ENCODE measurements at regions not wholly inside any gene's neighbourhood (a gene's known extent, or its start where the extent isn't known, plus 50 kb on each side); places are given as distances from the start of the nearest gene placed in this dataset.

DNA sequence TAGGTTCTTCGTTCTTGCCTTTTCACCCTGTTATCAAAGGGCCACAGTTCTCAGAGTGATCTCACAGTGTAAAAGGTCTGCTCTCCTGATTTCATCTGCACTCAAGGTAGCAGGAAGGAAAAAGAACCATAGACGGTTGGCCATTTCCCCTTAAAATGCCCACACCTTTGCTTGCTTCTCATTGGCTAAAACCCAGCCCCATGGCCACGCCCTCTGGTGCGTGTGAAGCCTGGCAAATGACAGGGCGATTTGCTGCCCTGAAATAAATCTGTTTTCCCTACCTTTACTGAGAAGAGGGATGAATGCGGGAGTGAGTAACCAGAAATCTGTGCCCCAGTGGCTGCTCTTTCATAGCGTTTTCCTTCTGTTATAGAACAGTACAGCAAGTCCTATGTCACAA, 269.3 kb downstream of the POU4F1 start:
- DNase-seq (ENCODE audit: low read depth, low spot score), result no peak

- no peak for DNase-seq (ENCODE audit: low read depth, low spot score)
Observed at GRCh38 chr13:78326633-78327032, 276.7 kb downstream of the POU4F1 start.

DNA sequence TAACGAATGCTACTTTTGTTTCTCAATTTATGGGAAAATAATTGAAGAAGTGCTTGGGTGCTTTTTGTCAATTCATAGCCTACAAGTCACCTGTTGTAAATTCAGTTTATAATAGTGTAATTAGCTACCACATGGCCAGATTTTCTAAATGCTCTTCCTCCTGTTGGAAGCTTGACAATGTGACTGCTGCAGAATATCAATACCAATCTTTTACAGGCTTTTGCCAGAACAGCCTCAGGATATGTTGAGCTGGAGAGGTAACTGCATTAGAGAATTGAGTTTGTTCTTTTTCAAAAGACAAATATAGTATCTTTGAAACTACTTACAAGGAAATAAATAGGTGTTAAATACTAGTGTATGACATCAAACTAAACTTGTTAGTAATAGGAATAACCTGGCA, 277.8 kb downstream of the POU4F1 start:
- no peak for DNase-seq (ENCODE audit: low read depth, low spot score)

- DNase-seq (ENCODE audit: low read depth, low spot score), result no peak
Observed at GRCh38 chr13:78323848-78324247, 279.5 kb downstream of the POU4F1 start.

- no peak for DNase-seq (ENCODE audit: low read depth, low spot score)
Observed at GRCh38 chr13:78323040-78323439, 280.3 kb downstream of the POU4F1 start.

GRCh38 chr13:78319101-78319627, 284.2 kb downstream of the POU4F1 start:
- no peak for DNase-seq (ENCODE audit: low read depth, low spot score)

DNA sequence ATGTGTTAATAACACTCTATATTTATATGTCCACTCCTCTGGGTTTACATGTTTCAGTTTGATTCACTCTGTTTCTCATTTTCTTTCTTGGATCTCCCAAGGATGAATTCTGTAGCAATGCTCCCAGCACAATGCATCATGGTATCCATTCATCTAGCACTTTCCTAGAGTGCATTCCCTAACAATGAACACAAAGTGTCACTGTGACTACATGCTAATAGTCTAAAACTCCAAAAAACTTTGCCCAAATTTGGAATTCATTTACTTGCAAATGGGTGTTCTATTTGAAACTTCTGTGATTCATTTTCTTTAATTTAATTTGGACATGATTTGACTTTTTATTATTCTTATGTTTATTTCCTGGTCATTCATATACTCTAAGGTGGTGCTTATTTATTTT, 286.3 kb downstream of the POU4F1 start:
- DNase-seq (ENCODE audit: low read depth, low spot score), result no peak

GRCh38 chr13:78309497-78310180, 293.7 kb downstream of the POU4F1 start:
- no peak for DNase-seq (ENCODE audit: low read depth, low spot score)

DNA sequence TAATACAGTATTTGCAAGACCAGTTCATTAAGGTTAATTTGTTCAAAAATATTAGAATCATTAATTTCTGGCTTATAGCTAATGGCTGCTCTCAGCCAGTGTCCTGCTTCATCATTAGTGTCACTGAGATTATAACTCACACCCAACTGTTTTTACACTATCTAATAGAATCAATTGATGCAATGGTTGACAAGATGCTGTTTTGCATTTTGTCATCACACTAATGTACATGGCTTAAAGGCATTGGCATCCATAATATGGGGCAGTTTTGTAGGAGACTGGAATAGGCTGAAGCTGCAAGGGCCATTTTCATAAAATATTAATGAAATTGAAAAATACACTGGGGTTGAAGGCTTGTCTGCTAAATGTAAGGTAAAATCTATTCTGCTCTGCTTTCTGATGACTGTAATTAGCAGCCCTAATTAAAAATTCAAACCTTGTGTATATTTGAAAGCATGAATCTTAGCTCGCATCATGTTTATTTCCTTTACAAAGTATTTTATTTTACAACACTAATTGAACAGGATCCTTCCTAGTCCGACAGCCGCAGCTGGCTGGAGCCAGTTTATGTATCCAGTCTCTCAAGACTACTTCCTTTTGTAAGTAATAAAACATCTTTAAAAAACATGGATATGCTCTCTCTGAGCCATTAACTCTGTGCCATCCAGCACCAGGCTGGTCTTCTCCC, 296.7 kb downstream of the POU4F1 start:
- no peak for DNase-seq (ENCODE audit: low read depth, low spot score)

DNA sequence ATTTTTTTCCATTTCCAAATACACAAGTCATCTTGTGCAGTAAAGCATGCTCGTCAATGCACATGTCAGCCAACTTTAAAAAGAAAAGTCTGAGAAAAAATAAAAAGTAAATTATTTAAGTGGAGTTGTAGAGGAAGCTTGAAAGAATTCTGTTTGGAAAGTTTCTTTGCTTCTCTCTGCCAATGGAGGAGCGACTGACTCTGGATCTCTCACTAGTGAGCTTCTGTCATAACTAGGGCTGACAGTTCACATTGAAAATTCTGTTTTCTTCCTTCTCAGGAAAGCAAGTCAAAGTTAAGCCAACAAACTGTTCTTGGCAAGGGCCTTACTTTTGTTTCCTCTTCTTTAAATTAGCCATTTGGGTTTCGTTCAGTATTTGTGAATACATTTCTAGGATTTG, 298.2 kb downstream of the POU4F1 start:
- DNase-seq (ENCODE audit: low read depth, low spot score), result no peak

DNA sequence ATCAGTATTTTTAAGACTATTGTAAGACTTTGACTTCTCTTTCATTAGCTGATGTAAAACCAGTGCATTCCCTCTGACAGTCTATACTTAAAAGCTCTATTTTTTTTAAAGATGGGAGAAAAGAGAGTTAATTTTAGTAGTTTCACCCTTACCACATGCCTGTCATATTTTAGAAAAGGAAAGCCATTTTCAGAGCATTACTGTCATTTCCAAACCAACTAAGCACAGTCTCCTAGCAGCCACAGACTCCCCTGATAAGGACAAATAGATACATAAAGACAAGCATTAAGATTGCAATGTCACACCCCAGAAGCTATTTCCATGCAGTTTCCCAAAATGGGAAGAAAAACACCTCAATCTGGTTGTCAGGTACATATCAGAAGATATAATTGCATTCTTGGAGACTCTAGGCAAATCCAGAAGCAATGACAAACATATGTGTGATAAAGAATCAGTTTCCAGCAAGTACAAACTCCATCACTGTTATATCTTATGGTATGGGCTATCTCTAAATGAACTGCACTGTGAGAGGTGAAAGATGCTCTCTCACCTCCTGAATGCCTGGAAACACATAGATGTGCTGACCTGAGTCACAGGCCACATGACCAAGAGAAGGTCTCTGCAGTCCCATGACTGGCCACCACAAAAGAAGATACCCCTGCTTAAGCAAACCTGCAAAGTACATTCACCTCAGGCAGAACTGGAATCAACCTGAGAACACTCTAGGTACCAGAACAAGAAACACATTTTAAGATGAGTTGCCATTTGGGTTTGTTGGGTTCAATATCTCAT, 303.3 kb downstream of the POU4F1 start:
- DNase-seq (ENCODE audit: low read depth, low spot score), result no peak

DNA sequence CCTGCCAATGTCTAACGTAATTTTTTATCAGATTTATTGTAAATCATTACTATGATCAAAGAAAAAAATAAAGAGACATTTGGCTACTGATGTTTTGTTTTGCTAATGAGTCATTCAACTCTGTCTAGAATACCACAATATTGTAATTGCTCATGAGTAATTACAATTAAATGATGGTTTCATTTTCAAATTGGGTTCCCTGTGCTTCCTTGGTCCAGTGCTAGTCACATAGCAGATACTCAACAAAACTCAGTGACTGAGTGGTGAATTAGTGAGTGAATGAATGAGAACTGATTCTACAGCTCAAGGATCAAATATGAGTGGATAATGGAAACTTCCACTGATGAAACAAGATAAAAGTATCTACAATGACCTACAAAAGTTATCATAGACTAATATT, 304.7 kb downstream of the POU4F1 start:
- DNase-seq (ENCODE audit: low read depth, low spot score), result no peak

GRCh38 chr13:78286748-78287147, 316.6 kb downstream of the POU4F1 start:
- no peak for DNase-seq (ENCODE audit: low read depth, low spot score)

- DNase-seq (ENCODE audit: low read depth, low spot score), result no peak
Observed at GRCh38 chr13:78265098-78265497, 338.3 kb downstream of the POU4F1 start.

DNA sequence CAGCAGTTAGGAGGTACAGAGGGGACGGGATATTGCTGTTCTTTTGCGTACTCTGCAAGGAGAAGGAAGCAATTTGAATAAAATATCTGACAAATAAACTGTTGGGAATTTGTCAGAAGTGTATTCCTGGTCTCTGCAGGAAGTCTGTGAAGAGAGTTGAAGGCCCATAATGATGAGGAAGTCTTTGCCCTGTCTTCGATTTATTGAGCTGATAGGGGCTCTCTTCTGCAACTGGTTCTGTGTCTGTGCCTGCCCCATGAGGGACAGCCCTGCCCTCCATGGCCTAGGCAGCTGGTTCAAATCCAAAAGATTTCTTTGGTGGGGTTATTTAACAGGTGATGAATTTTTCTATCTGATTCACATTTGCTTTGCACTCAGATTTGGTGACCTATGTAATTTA, 339.7 kb upstream of the EDNRB start:
- DNase-seq (ENCODE audit: low read depth, low spot score), result no peak

DNA sequence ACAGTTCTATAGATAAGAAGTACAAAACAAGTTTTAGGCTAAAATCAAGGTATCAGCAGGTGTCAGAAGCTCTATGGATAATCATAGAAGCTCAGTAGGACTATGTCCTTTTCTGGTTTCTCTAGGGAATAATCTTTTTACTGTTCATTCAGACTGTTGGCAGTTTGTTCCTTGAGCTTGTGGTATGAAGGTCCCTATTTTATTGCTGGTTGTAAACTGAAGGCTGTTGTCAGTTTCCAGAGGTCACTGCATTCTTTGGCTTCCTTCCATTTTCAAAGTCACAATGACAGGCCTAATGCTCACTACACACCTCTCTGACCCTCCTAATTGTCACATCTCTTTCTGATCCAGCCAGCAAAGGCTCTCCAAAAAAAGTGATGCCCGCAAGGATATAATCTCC, 337.9 kb upstream of the EDNRB start:
- DNase-seq (ENCODE audit: low read depth, low spot score), result no peak

DNA sequence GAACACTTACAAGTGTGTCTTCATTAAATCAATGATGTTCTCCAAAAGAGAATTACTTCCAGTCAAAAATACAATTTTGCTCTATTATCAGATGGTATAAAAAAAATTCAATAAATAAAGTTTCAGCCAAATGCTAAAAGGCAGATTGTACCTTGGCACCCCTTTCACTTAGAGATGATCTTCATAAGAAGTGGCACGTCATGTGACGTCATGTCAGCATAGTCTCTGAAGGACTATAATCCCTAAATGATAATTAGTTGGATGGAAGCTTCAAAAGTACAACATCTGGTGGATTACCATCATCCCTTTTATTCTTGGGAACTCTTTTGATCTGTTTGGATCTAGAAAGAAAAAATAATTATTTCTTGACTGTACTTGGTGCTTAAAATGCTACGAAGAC, 335.5 kb upstream of the EDNRB start:
- DNase-seq (ENCODE audit: low read depth, low spot score), result no peak

- no peak for DNase-seq (ENCODE audit: low read depth, low spot score)
Observed at GRCh38 chr13:78247362-78247761, 328.7 kb upstream of the EDNRB start.

DNA sequence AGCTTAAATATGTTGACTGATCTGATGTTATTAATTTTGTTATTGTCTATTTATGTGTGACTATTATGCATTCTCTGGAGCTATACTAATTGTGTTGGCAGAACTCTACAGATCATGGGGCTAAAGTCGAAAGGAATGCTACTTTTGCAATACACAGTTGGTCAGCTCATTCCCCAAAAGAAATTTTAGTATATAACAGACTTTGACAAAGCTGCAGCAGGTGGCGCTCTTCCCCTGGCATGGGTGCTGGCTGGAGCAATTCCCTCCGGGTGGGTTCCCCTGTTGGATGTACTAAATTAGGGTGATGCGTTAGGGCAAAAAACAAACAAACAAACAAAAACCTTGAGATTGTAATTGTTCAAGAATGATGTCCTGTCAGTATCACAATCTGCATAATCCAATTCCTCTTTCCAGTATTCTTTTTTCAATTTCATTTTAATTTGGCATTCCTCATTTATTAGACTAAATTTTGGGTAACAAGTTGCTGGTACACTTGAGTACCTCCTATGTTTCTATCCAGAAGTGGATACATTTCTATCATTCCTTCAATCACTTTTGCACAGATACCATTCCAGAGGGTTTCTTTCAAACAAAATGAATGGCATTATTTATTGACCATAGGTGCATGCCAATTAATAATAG, 322.8 kb upstream of the EDNRB start:
- DNase-seq (ENCODE audit: low read depth, low spot score), result no peak

GRCh38 chr13:78239714-78240113, 321.1 kb upstream of the EDNRB start:
- no peak for DNase-seq (ENCODE audit: low read depth, low spot score)

DNA sequence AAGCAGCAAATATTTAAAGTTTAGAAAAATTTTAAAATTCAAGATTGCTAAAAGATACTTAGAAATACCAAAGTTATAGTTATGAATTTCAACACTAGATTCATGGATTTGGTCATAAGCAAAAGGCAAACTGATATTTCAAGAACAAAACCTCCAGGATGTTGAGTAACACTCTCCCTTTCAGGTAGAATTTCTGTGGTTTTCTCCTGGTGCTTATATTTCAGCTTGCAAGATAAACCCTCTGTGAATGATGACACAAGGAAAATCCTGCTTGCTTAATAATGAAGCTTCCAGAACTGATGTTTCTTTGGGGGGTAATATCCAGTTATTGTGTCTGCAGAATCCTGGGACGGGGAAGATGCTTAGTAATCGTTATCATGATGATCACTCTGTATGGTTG, 320.3 kb upstream of the EDNRB start:
- no peak for DNase-seq (ENCODE audit: low read depth, low spot score)

DNA sequence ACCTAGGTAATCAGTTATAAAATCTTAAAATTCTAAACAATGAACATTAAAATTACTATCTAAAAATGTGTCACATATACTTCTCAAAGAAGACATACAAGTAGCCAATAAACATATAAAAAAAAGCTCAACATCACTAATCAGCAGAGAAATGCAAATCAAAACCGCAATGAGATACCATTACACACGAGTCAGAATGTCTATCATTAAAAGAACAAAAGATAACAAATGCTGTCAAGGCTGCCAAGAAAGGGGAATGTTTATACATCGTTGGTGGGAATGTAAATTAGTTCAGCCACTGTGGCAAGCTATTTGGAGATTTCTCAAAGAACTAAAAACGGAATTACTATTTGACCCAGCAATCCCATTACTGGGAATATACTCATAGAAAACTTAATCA, 310.3 kb upstream of the EDNRB start:
- no peak for DNase-seq (ENCODE audit: low read depth, low spot score)

Measured in iPS DF 19.7 (cell line).